Gastroesophageal sphincter (tissue), 3 donors: ENCODE measurements at regions not wholly inside any gene's neighbourhood (a gene's known extent, or its start where the extent isn't known, plus 50 kb on each side); places are given as distances from the start of the nearest gene placed in this dataset.

ENCODE experiments used
- CTCF ChIP-seq, 4 experiments: fragments of 200-600 bp in 2 of 4; fragments of 450-650 bp in 2 of 4; sonication (generic) in 1 of 4; IDR thresholded peaks; one replicate each; pipeline ENCODE4 v1.5.1; 2017 to 2019; ENCODE audit warnings: antibody characterized with exemption in 4 of 4, mild to moderate bottlenecking in 2 of 4, moderate library complexity in 2 of 4
- POLR2A ChIP-seq, 2 donors: fragments of 450-650 bp; IDR thresholded peaks; one replicate each; pipeline ENCODE4 v1.6.1; 2017; ENCODE audit warnings: antibody characterized with exemption in 2 of 2, mild to moderate bottlenecking in 2 of 2, moderate library complexity in 1 of 2

- no peak for TF ChIP-seq CTCF (IDR thresholded peaks at IDR 0.05)
- TF ChIP-seq POLR2A (IDR thresholded peaks at IDR 0.05): no peak
These were observed 83.7 kb upstream of the NHS start for GRCh38 chrX:17291171-17291900.
